GM19240 (cell line): ENCODE measurements at regions not wholly inside any gene's neighbourhood (a gene's known extent, or its start where the extent isn't known, plus 50 kb on each side); places are given as distances from the start of the nearest gene placed in this dataset.

Experiments
- DNase-seq: peaks from one replicate; pipeline ENCODE4 v3.0.0; 2011; ENCODE audit warnings: low spot score; ENCODE audit not compliant: insufficient read length

- no peak for DNase-seq
Measured at GRCh38 chr1:221292652-221293051, 413.4 kb downstream of the HLX start.

- no peak for DNase-seq
Measured at GRCh38 chr1:221294242-221294641, 415.0 kb downstream of the HLX start.

GRCh38 chr1:221302357-221302756 is 423.1 kb downstream of the HLX start:
- DNase-seq, result no peak

- DNase-seq, result no peak
Measured at GRCh38 chr1:221302810-221303209, 423.6 kb downstream of the HLX start.

- no peak for DNase-seq
Measured at GRCh38 chr1:221303623-221304022, 424.4 kb downstream of the HLX start.

GRCh38 chr1:221306239-221306638 is 427.0 kb downstream of the HLX start:
- DNase-seq, result no peak

GRCh38 chr1:221308534-221309511 is 429.6 kb downstream of the HLX start:
- DNase-seq, result no peak

- DNase-seq, result no peak
Measured at GRCh38 chr1:221309723-221310122, 430.5 kb downstream of the HLX start.

- DNase-seq, result no peak
Measured at GRCh38 chr1:221310180-221310579, 430.9 kb downstream of the HLX start.

- DNase-seq, result no peak
Measured at GRCh38 chr1:221315330-221315729, 426.6 kb downstream of the DUSP10 start.

GRCh38 chr1:221316491-221317056 is 425.3 kb downstream of the DUSP10 start:
- DNase-seq, result no peak

- DNase-seq, result no peak
Measured at GRCh38 chr1:221317537-221317936, 424.4 kb downstream of the DUSP10 start.

- no peak for DNase-seq
Measured at GRCh38 chr1:221327954-221328353, 413.9 kb downstream of the DUSP10 start.

GRCh38 chr1:221328371-221328770 is 413.5 kb downstream of the DUSP10 start:
- no peak for DNase-seq

GRCh38 chr1:221331273-221332183 is 410.4 kb downstream of the DUSP10 start:
- no peak for DNase-seq

GRCh38 chr1:221334062-221334461 is 407.8 kb downstream of the DUSP10 start:
- DNase-seq, result no peak

- DNase-seq, result no peak
Measured at GRCh38 chr1:221335161-221336101, 406.5 kb downstream of the DUSP10 start.

GRCh38 chr1:221336126-221336525 is 405.8 kb downstream of the DUSP10 start:
- no peak for DNase-seq

- no peak for DNase-seq
Measured at GRCh38 chr1:221337106-221337505, 404.8 kb downstream of the DUSP10 start.

- DNase-seq, result no peak
Measured at GRCh38 chr1:221343136-221343535, 398.8 kb downstream of the DUSP10 start.

- no peak for DNase-seq
Measured at GRCh38 chr1:221343607-221344006, 398.3 kb downstream of the DUSP10 start.
